BJ (cell line): ENCODE measurements at regions not wholly inside any gene's neighbourhood (a gene's known extent, or its start where the extent isn't known, plus 50 kb on each side); places are given as distances from the start of the nearest gene placed in this dataset.

Experiments used
- CTCF ChIA-PET: fragments of 350-600 bp; formaldehyde crosslinking; extraction: SDS; loops from one replicate; lab custom pipeline; 2021; ENCODE audit warnings: antibody characterized with exemption, inconsistent platforms; lab: Yijun Ruan, JAX
- POLR2A ChIA-PET: fragments of 300-600 bp; sonication (Branson Sonifier 250); formaldehyde crosslinking; extraction: SDS; loops from one replicate; lab custom pipeline; 2021; ENCODE audit warnings: antibody characterized with exemption; lab: Charles Lee
- DNase-seq: peaks from one replicate; pipeline ENCODE4 v3.0.0-alpha.2; 2011; ENCODE audit warnings: low read depth
- H3K27me3 ChIP-seq: 2 replicates; pipeline ENCODE4 v1.6.0; 2011; ENCODE audit warnings: low read length; ENCODE audit not compliant: control insufficient read depth, insufficient read depth
- H3K36me3 ChIP-seq: 2 replicates; pipeline ENCODE4 v1.5.1; 2011; ENCODE audit warnings: low read length; ENCODE audit not compliant: control insufficient read depth, insufficient read depth
- H3K4me3 ChIP-seq: 2 replicates; pipeline ENCODE4 v1.5.1; 2011; ENCODE audit warnings: low read depth, mild to moderate bottlenecking, control low read depth, low read length
- TF ChIP-seq, protein P1 (sequence below): IDR thresholded peaks from 2 replicates; pipeline ENCODE4 v1.5.1; 2011; ENCODE audit warnings: low read depth, mild to moderate bottlenecking, control low read depth, inconsistent platforms, low read length, moderate library complexity; ENCODE audit not compliant: insufficient read depth

DNA sequence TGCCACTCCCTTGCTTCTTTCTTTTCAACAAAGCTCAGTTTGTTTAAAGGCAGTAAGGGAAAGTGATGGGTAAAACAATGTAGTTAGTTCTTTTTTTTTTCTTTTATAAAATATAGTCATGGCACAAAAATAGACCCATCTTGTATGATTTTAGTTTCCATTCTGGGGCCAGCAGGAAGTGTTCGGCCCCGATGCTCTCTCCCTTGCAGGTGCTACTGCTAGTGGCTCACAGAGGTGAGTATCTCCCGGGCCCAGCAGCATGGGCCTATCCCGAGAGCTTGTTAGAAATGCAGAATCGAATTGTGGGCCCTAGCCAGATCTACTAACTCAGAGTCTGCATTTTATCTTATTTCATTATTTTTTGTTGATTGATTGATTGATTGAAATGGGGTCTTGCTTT, 78.7 kb downstream of the SYNE3 start:
- Histone ChIP-seq H3K36me3 (peaks cover 9% of the 10 kb centered on the region), H3K4me3 (no peak overlapping the region), H3K27me3 (no peaks in the 10 kb centered on the region)
- DNase-seq = no peak
- ChIA-PET CTCF (interaction anchor here (0.6 to 2.0 kb wide), 8 partner anchors 8 to 336 kb away, joined by 3 to 6 read pairs (median 4); partner anchors contain the start of gene GLRX5), POLR2A (no interaction called here)
- TF ChIP-seq, protein P1, sequence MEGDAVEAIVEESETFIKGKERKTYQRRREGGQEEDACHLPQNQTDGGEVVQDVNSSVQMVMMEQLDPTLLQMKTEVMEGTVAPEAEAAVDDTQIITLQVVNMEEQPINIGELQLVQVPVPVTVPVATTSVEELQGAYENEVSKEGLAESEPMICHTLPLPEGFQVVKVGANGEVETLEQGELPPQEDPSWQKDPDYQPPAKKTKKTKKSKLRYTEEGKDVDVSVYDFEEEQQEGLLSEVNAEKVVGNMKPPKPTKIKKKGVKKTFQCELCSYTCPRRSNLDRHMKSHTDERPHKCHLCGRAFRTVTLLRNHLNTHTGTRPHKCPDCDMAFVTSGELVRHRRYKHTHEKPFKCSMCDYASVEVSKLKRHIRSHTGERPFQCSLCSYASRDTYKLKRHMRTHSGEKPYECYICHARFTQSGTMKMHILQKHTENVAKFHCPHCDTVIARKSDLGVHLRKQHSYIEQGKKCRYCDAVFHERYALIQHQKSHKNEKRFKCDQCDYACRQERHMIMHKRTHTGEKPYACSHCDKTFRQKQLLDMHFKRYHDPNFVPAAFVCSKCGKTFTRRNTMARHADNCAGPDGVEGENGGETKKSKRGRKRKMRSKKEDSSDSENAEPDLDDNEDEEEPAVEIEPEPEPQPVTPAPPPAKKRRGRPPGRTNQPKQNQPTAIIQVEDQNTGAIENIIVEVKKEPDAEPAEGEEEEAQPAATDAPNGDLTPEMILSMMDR = no peak

DNA sequence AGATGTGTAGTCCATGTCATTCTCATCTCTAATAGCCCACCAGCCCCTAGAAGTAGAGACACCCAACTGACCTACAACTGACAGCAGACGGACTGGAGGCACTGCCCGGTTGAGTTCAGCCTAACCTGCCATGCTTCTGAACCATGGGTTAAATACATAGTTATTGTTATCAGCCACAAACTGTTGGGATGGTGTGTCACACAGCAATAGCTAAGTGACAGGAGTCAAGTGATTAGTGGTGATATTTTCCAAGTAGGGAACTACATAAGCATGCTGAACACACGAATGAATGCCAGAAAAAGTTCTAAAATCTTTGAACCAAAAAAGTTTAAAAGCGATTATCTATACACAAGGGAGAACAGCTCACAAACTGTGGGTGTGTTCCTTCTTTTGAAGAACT, 80.1 kb downstream of the SYNE3 start:
- DNase-seq = no peak
- Histone ChIP-seq H3K36me3 (peaks cover 11% of the 10 kb centered on the region), H3K4me3 (no peak overlapping the region), H3K27me3 (no peaks in the 10 kb centered on the region)
- CTCF ChIA-PET = interaction anchor here (0.9 to 2.1 kb wide), 7 partner anchors 9 to 338 kb away, joined by 3 to 11 read pairs (median 6); no protein-coding TSS in a partner anchor
- TF ChIP-seq, protein P1 = no peak
- POLR2A ChIA-PET = no interaction called here

DNA sequence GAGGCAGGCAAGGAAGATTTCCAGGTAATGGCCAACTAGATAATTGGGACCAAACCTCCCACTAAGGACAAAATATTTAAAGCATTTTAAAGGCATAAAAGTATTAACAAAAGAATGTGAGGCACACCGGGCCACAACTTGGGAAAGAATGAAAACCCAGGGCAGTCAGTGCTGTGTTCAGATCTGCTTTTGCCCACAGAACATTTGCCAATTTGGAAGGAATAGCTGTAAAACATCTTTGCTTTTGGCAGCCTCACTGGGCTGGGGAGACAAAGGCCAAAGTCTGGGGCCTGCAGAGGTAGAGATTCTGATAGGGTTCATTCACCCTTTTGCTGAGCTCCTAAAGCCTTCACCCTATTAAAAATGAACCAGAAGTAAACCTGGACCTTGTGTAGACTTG, 82.3 kb downstream of the SYNE3 start:
- Histone ChIP-seq H3K36me3 (peaks cover 8% of the 10 kb centered on the region), H3K4me3 (no peak overlapping the region), H3K27me3 (no peaks in the 10 kb centered on the region)
- CTCF ChIA-PET = interaction anchor here (0.7 to 3.1 kb wide), 6 partner anchors 8 to 745 kb away, joined by 3 to 18 read pairs (median 4); no protein-coding TSS in a partner anchor
- TF ChIP-seq, protein P1 = no peak
- POLR2A ChIA-PET = no interaction called here
- no peak for DNase-seq

DNA sequence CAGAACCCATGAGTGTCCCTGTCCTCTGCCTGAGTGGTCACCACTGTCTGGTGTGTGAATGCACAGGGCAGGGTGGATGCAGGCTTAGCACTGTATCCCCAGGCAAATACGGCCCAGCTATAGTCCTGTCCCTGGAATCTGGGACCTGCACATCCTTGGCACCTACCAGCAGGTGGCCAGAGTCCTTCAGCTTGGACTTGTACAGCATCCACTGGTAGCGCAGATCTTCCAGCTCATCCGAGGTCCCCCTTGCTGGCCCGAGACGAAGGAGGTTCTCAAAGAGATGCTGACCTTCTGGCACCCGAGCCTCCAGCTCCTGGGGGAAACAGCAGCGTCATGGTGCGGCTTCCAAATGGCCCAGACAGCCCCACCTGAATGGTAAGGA, 83.4 kb downstream of the SYNE3 start:
- ChIA-PET POLR2A (no interaction called here), CTCF (interaction anchor here (1.1 to 3.1 kb wide), 8 partner anchors 9 to 743 kb away, joined by 3 to 18 read pairs (median 4); no protein-coding TSS in a partner anchor)
- no peak for DNase-seq
- Histone ChIP-seq H3K36me3 (peaks cover 7% of the 10 kb centered on the region), H3K4me3 (no peak overlapping the region), H3K27me3 (no peaks in the 10 kb centered on the region)
- TF ChIP-seq, protein P1 = no peak

DNA sequence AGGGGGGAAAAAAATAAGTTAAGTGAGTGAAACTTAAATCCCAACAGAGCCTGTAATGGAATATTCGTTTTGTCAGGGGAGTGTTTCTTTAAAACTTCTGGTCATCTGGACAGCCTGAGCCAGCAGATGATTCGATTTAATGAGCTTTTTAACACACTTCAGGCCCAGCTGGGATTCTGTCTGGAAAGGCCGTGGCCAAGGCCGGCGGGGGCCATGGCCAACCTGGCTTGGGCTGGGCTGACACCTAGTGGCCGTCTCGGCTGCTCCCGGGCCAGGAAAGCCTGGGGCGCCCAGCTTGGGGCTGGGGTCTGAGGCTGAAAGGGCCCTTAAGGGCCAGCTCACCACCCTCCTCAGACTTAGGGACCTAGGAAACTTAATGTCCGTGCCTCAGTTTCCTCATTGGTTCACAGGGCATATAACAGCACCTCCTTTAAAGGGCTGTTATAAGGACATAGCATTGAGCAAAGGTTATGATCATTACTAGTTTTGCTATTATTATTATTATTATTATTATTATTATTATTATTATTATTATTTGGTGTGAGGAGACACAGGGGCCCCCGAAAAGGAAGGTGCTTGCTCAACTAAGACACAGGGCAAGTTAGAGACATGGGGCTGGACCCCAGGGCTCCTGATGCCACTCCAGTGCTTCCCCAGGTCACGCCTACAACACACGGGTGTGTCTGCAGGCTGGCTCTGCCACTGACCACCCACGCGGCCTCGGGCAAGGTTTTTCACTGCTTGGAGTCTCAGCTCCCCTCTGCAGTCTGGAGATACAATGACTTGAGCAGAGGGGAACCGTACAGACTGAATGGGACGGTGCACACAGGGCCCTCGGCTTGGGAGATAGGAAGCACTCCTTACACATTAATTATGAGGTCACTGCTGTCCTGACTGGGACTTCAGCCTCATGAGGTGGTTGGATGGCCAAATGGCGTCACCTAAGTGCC, 84.0 kb downstream of the SYNE3 start:
- Histone ChIP-seq H3K36me3 (peaks cover 7% of the 10 kb centered on the region), H3K27me3 (no peaks in the 10 kb centered on the region), H3K4me3 (no peak overlapping the region)
- CTCF ChIA-PET = interaction anchor here (0.6 to 3.1 kb wide), 14 partner anchors 8 to 746 kb away, joined by 3 to 18 read pairs (median 4); no protein-coding TSS in a partner anchor
- TF ChIP-seq, protein P1 = peak; percentile 86
- POLR2A ChIA-PET = no interaction called here
- DNase-seq = no peak
